ENCODE measurements at regions not wholly inside any gene's neighbourhood (a gene's known extent, or its start where the extent isn't known, plus 50 kb on each side); places are given as distances from the start of the nearest gene placed in this dataset.

- WGBS, 4 donors = 63 to 72% (median 70%) methylated on average over 3 of the region's 3 CpGs
- Histone ChIP-seq H3K27ac (no peak overlapping the region), H3K4me3 (no peak overlapping the region), H3K36me3 (no peaks in the 10 kb centered on the region), H3K4me1 (no peaks in the 10 kb centered on the region), H3K27me3 (no peaks in the 10 kb centered on the region), H3K9me3 (no peaks in the 10 kb centered on the region)
- no peak for TF ChIP-seq CTCF (IDR thresholded peaks at IDR 0.05)
- TF ChIP-seq POLR2A (IDR thresholded peaks at IDR 0.05) = no peak
- intact Hi-C loops (cut with DNase I) = no loop called here
- no peak for ATAC-seq
- no peak for DNase-seq
Measured at GRCh38 chr4:115430024-115430423, 316.6 kb upstream of the NDST4 start.

GRCh38 chr4:115428455-115428854 is 315.0 kb upstream of the NDST4 start:
- intact Hi-C loops (cut with DNase I) = no loop called here
- no peaks in the 10 kb centered on the region for H3K4me1 ChIP-seq

GRCh38 chr4:115424852-115425251 is 311.4 kb upstream of the NDST4 start:
- intact Hi-C loops (cut with DNase I) = no loop called here
- no peak for TF ChIP-seq CTCF (IDR thresholded peaks at IDR 0.05)
- TF ChIP-seq POLR2A (IDR thresholded peaks at IDR 0.05) = no peak
- ATAC-seq = no peak
- 50 to 71% (median 60%) methylated on average over 1 of the region's 1 CpG for WGBS, 4 donors
- Histone ChIP-seq H3K27me3 (no peaks in the 10 kb centered on the region), H3K4me1 (no peaks in the 10 kb centered on the region), H3K27ac (no peak overlapping the region), H3K4me3 (no peak overlapping the region), H3K36me3 (no peaks in the 10 kb centered on the region), H3K9me3 (peaks cover 0 to 38% (median under 1%) of the 10 kb centered on the region in 12 donors)
- DNase-seq = no peak

More at GRCh38 chr4:115428455-115428854, 315.0 kb upstream of the NDST4 start:
- DNase-seq = no peak
- H3K27me3 ChIP-seq = no peaks in the 10 kb centered on the region
- H3K9me3 ChIP-seq = peaks cover 0 to 4% (median 0%) of the 10 kb centered on the region in 12 donors
- H3K27ac ChIP-seq = no peak overlapping the region
- 24 to 50% (median 40%) methylated on average over 1 of the region's 1 CpG for WGBS, 4 donors
- no peak for ATAC-seq
- TF ChIP-seq POLR2A (IDR thresholded peaks at IDR 0.05) (no peak), CTCF (IDR thresholded peaks at IDR 0.05) (no peak)
- H3K36me3 ChIP-seq = no peaks in the 10 kb centered on the region
- H3K4me3 ChIP-seq = no peak overlapping the region

- intact Hi-C loops (cut with DNase I) = no loop called here
- TF ChIP-seq POLR2A (IDR thresholded peaks at IDR 0.05) (no peak), CTCF (IDR thresholded peaks at IDR 0.05) (no peak)
- Histone ChIP-seq H3K27me3 (no peaks in the 10 kb centered on the region), H3K27ac (no peak overlapping the region), H3K4me1 (no peaks in the 10 kb centered on the region), H3K4me3 (no peak overlapping the region), H3K36me3 (no peaks in the 10 kb centered on the region), H3K9me3 (peaks cover 0 to 44% (median 1%) of the 10 kb centered on the region in 12 donors)
- DNase-seq = no peak
- no peak for ATAC-seq
- WGBS, 4 donors = 61 to 66% (median 64%) methylated on average over 8 of the region's 8 CpGs
Measured at GRCh38 chr4:115418635-115419396, 305.4 kb upstream of the NDST4 start.

Measured in heart left ventricle (tissue), 16 donors.